GM10266 (cell line): ENCODE measurements at regions not wholly inside any gene's neighbourhood (a gene's known extent, or its start where the extent isn't known, plus 50 kb on each side); places are given as distances from the start of the nearest gene placed in this dataset.

Experiments
- DNase-seq: peaks from one replicate; pipeline ENCODE4 v3.0.0; 2012; ENCODE audit errors: extremely low spot score
- TF ChIP-seq, protein P1 (sequence below): IDR thresholded peaks from 2 replicates; pipeline ENCODE4 v1.5.1; 2012; ENCODE audit warnings: mild to moderate bottlenecking, low read depth; ENCODE audit not compliant: control insufficient read depth, insufficient read depth; ENCODE audit errors: missing control alignments

DNA sequence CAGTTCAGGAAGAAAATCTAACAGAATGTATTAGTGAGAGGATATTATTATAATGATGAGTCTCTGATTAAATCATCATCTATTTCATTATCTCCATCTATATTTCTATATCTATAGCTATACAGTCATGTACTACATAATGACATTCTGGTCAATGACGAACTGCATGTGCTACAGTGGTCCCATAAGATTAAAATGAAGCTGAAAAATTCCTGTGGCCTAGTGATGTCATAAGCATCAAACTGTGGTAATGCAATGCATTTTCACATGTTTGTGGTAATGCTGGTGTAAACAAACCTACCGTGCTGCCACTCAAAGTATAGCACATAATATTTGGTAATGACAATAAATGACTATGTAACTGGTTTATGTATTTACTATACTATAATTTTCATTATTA, 1127.9 kb upstream of the CHAC2 start:
- no peak for DNase-seq
- TF ChIP-seq, protein P1, sequence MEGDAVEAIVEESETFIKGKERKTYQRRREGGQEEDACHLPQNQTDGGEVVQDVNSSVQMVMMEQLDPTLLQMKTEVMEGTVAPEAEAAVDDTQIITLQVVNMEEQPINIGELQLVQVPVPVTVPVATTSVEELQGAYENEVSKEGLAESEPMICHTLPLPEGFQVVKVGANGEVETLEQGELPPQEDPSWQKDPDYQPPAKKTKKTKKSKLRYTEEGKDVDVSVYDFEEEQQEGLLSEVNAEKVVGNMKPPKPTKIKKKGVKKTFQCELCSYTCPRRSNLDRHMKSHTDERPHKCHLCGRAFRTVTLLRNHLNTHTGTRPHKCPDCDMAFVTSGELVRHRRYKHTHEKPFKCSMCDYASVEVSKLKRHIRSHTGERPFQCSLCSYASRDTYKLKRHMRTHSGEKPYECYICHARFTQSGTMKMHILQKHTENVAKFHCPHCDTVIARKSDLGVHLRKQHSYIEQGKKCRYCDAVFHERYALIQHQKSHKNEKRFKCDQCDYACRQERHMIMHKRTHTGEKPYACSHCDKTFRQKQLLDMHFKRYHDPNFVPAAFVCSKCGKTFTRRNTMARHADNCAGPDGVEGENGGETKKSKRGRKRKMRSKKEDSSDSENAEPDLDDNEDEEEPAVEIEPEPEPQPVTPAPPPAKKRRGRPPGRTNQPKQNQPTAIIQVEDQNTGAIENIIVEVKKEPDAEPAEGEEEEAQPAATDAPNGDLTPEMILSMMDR, result no peak

DNA sequence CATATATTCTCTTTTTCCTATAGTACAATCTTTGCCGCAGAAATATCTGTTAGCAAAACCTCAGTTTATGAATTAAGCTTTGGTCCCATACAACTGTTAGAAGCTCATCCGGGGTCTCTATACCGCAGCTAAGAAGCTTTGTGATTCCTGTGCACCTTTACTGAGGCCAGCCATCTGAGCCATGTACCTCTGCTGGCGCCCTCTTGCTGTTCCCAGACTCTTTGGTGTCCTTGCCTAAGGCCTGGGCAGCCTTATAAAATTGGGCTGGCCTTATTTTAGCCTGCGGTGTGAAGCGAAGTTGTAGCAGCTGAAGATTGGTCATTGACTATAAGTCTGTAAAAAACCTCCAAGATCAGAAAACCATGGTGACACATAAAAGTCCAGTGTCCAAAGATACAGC, 1135.1 kb upstream of the CHAC2 start:
- no peak for DNase-seq
- TF ChIP-seq, protein P1, result no peak

DNA sequence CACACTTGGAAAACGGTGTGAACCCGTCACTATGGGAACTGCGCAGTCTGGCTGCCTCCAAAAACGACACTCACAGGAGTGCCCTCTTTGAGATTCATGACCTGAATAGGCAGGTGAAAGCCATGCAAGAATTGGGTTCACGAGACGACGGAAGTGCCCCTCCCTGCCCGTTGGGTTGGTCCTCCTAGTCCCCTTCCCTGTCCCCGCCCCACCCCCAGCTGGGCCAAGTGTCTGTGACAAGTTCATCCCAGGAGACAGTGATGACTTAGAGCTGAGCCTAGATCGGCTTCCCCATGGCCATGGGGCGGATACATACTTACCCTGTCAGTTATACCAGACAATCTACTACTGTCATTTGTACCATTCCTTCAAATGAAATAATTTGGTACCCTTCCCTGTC, 1137.7 kb upstream of the CHAC2 start:
- TF ChIP-seq, protein P1, result no peak
- no peak for DNase-seq

DNA sequence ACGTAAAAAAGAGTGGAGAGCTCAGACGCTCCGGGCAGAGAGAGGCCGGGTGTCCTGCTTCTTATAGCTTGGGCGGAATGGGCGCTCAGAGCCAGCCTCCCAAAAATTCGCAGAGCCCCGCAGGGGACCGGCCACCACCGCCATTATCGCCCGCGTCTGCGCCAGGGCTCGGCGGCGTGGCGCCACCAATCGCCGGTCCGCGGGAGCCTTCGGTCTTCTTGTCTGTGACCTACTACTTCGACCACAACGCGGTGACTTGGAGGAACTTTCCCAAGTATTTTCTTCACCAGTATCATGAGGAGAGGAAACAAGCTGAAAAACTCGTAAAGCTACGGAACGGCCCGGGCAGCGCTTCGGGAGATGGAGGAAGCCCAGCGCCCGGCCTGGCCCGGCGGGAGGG, 1138.1 kb upstream of the CHAC2 start:
- DNase-seq, result no peak

DNA sequence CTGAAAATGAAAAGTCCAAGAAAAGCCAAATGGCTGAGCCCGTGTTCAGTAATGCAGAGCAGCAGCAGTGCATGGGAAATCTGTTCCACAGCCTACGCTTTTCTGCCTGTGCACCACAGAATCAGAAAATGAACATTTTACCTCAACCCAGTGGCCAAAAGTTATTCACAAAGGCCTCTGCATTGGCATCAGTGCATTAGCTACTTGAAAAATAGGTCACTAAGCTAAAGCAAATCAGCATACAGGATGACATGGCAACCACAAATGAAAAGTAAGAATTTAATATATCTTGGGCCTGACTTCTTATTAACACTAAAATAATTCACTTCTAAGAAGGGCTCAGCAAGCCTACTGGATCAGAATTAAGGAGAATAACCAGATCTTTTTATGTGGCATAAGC, 1145.3 kb upstream of the CHAC2 start:
- TF ChIP-seq, protein P1, result no peak
- no peak for DNase-seq

More for the DNA sequence above, 1138.1 kb upstream of the CHAC2 start:
- TF ChIP-seq, protein P1, result no peak

DNA sequence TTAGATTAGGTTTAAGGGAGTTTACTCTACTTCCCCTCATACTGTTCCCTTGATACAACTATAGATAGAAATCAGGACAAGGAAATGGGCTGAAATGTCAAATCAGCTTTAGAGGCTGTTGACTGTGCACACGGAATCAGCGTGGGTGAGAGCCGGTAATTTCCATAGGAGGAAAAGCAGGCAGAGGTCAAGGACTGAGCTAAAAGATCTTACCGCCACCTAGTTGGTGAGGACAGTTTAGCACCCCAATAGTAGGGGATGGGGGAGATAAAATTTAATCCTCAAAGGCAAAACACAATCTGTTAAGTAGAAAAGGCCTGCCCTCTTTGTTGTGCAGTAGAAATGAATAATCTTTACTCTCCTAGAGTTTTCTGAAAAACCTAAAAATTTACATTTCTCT, 1154.5 kb upstream of the CHAC2 start:
- TF ChIP-seq, protein P1, result no peak
- no peak for DNase-seq

DNA sequence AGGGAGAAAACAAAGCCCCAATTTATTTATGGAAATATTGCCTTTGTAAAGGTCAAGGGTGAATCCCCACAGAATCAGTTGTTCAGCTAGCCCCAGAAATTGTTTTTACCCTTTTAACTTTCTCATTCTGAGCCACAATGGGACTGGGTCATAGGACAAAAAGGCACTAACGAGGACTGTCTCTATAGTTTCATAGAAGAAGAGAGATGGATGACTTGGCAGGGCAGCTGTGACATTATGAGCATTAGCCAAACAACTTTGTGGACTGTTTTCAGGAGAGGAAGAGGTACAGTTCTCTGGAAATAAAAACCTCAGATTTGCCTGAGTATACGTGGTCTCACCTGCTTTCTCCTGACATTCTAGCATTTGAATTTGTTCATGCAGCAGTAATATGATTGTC, 1155.8 kb upstream of the CHAC2 start:
- no peak for DNase-seq
- TF ChIP-seq, protein P1, result no peak
